CD4-positive, alpha-beta T cell treated with Interleukin-4 for 4 hours (primary cell): ENCODE measurements at regions not wholly inside any gene's neighbourhood (a gene's known extent, or its start where the extent isn't known, plus 50 kb on each side); places are given as distances from the start of the nearest gene placed in this dataset.
"Not testable (repeated sequence)": the region's sequence is repeated elsewhere in the genome, so short reads cannot be mapped to it uniquely, and the experiment has no call there.

Experiments
- DNase-seq: peaks from one replicate; pipeline ENCODE4 v3.0.0-alpha.2; 2020

DNA sequence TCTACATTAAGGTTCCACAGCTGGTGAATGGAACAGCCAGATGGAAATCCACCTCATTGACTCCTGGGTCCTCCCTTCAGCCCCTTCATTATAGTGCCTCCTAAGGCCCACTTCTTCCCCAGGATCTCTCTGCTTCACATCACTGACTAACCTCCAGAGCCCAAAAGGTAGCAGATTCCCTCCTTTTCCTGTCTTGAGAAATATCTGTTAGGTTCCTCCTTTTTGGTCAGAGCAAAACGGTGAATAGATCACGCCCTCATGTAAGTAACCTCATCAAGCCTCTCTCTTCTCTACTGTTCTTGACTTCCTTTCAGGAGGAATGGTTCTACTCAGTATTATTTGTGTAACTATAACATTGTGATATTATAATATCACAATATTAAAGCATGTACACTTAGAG is 155.0 kb upstream of the SRD5A2 start:
- no peak for DNase-seq

DNA sequence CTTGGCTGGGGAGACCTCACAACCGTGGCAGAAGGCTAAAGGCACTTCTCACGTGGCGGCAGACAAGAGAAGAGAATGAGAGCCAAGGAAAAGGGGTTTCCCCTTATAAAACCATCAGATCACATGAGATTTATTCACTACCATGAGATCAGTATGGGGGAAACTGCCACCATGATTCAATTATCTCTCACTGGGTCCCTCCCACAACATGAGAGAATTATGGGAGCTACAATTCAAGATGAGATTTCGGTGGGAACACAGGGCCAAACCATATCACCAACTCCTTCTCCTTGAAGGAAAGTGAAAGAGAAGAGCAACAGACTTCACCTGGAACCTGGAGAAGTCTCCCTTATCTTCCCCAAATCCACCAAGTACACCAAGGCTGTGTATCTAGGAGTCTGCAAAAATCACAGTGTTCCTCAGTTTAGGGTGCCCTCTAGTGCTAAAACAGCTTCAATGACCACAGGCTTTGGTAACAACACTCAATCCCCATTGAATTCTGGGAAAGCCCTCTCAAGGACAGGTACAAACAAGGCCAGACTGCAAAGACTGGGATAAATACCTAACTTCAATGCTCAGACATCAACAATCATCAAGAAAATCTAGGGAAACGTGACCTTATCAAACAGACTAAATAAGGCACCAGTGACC is 148.8 kb upstream of the SRD5A2 start:
- DNase-seq, result no peak

DNA sequence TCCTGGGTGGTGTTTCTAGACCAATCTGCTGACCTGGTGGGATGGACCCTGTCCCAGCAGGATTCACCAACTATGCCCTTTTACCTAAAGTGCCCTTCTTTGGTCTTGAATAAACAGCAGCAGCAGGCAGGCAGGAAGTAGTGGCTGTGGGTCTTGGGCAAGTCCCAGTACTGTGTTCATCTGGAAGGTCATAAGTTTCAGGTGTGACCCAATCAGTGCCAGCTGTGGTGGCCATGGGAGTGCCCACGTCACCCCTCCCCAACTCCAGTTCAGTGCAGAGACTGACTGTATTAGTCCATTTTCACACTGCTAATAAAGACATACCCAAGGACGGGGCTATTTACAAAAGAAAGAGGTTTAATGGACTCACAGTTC is 148.3 kb upstream of the SRD5A2 start:
- DNase-seq, result no peak

DNA sequence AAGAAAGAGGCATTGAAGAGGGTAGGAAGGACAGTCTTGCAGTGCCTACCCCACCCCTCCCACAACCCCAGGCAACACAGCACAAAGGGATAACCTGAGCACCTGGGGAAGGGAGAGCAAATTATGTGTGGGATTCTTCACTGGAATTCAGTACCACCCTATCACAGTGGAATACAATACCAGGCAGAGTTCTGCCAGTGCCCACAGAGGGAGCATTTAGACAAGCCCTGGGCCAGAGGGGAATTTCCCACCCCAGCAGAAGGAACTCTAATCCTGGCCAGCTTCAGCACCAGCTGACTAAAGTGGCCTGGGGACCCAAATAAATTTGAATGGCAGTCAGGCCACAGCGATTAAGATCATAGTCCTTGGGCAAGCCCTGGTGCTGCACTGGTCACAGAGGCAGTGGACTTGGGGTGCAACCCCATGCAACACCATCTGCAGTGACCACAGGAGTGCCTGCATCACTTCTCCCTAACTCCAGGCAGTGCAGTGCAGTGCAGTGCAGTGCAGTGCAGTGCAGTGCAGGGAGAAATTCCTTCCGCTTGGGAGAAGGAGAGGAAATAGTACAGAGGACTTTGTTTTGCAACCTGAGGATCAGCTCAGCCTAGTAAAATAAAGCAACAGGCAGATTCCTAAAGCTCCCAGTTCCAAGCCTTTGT is 147.8 kb upstream of the SRD5A2 start:
- DNase-seq, result no peak

DNA sequence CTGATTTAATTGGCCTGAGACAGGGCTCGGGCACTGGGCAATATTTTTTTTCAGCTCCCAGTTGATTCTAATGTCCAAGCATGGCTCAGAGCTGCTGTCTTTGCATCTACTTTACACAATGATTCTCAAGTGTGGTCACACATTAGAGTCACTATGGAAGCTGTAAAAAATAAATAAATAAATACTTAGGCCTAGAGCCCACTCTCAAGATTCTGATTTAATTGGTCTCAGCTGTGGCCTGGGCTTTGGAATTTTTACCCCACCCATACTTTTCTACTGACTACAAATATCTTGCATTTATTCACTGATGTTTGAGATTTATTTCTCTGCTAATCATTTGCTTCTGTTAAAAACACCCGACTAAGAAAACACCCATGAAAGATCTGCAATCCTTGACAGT is 145.7 kb upstream of the SRD5A2 start:
- no peak for DNase-seq

DNA sequence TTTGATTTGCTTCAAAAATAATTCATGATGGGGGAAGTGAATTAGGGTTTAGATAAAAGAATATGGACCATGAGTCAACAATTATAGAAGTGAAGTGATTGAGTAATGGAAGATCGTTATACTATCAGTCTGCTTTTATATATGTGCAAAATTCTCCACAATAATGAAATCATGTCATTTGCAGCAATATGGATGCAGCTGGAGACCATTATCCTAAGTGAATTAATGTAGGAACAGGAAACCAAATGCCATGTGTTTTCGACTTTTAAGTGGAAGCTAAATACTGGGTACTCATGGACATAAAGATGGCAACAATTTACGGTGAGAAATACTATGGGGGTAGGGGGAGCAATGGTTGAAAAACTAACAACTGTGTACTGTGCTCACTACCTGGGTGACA is 144.7 kb upstream of the SRD5A2 start:
- DNase-seq, result no peak

DNA sequence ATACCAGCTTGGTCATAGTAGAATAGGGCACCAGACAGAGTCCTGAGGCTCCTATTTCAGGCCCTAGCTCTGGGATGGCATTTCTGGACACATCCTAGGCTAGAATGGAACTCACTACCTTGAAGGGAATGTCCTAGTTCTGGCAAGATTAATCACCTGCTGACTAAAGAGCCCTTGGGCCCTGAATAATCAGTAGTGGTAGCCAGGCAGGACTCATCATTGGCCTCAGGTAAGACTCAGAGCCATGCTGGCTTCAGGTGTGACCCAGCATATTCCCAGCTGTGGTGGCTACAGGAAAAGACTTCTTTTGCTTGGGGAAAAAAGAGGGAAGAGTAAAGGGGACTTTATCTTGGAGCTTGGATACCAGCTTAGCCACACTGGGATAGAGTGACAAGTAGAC is 131.0 kb upstream of the SRD5A2 start:
- no peak for DNase-seq

DNA sequence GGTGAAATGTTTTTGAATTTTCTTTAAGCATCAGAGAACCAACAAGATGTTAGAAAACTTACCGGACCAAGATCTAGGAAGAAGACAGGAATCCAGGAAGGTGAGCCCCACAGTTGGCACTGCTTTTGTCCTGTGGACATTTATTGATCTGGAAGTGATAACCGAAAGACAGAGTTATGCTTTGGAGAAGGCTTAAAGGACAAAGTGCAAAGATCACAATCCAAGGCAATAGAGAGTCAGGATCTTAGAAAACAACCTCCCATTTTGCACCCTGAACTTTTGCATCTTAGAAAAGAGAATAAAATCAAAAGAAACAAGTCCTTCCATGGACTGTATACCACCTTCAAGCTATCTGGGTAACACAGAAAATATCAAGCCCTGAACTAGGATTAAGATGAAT is 129.4 kb upstream of the SRD5A2 start:
- DNase-seq, result no peak

DNA sequence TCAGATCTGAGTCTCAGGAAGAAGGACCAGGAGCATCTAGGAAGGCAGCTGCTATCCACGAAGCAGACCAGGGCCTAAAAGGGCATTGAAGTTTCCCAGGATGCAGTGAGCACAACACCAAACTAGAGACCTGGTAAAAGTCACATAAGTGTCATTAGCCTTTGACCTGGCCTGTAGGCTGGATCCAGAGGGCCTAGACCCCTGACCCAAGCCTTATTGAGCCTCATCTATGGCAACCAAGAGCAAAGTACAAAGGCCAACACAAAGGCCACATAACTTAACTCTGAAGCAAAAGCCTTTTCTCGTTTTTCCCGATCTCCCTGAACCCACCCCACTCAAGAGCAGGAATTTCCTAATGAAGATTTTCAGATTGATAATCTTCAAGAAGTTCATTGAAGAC is 127.3 kb upstream of the SRD5A2 start:
- no peak for DNase-seq

DNA sequence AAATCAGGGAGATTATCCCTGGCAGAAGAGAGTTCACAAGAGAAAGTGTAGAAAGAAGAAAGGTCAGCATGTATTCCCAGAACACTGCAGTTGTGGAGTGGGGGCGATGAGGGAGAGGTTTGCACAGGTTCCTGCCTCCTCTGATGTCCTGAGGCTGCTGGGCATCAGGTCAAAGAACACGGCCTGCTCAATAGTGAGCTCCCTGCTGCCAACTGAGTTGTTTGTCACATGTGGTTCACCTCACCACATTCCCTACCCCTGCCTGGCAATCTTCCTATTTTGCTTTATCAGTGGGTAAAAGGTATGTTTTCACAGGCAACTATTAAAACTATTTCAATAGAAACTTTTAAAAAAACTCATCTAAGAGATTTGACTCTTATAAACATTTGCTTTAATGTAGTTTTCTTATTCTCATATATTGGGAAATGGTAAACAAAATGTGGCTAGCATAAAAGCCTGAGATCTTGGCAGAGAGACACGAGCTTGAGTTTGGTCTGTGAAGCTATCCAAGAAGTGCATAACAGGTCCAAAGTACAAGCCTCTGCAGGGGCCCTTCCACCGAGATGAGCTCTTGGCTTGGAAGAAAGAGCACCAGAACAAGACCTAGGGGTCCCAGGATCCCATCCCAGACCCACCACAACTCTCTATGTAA is 123.9 kb upstream of the SRD5A2 start:
- DNase-seq, result no peak

DNA sequence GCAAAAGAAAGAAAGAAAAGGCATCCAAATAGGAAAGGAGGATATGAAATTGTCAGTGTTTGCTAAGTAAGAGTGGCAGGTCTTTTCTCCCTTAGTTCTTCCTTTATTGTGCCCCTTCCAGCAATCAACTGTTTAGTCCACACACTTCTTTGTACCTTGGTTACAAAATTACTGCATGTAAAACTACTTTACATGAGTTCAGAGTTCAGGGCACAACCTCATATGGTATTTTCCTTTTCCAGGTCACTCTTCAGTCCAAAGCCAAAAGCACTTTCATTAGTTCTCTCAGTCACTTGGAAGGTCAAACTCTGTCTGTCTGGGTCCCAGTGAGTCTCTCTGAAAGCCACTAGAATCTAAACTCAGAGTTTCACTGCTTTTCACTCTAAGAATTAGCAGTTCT is 122.5 kb upstream of the SRD5A2 start:
- DNase-seq, result no peak

DNA sequence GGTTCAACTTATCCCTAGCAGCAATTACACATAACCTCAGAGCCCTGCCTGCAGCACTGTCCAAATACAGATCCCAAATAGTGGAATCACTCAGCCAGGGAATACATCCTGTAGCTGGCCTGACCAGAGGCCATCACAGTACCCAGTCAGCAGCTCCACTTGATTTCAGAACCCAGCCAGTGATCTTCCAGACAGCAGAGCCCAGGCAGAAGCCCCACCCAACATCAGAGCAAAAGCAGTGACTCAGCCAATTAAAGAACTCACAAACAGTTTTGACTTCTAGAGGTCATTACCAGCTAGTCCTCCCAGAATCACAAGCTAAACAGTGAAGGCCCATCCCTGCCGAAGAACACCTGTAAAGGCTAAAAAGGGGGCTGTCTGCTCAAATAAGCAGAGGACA is 118.0 kb upstream of the SRD5A2 start:
- no peak for DNase-seq

DNA sequence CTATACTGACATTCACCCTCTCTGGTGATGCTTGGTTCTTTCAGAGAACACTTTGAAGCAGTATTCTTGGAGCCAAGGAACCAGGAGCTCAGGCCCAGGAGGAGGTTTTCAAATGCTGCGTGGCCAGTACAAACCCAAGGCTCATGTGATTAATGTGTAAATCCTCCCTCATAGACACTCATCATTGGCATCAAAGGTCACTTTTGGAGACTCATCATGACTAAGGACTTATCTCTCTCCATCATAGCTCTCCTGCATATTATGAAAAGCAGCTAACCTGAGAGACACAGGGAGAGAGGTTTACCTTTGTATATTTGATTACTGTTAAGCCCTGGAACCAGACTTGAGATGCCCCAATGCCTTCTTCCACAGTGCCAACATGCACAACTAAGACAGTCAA is 115.3 kb upstream of the SRD5A2 start:
- no peak for DNase-seq

DNA sequence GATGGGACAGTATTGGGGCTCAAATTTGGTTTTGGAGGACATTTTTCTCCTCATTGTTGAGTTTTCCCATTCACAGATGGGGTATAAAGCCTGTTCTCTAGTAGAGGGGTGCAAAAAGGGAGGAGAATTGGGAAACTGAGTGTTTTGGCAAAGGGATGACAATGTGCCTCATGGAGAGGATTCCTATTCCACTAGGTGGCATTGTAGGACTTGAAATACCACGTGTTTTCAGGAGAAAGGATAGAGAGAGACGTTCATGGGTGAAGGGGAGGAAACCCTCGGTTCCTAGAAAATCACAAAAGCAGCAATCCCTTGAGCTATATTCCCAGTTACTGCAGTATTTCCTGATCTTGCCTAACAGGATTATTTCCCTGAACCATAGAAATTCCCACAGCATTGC is 113.7 kb upstream of the SRD5A2 start:
- no peak for DNase-seq

DNA sequence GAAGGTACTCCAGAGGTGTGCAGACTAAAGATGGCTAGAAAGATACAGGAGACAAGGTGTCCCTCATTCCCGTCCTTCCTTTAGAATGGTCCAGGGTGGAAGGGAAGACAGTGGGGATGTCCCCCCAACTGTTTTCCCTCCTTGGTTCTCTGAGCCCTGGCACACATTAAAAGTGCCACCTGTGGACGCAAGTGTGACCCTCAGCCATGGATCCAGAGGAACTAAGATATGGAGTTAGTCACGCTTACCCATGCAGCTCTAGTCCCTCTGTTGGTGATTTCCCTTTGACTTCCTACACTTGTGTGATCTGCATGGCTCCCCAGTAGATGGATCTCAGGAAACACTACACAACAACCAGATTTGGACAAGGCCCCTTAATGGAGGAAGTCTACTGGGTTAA is 113.1 kb upstream of the SRD5A2 start:
- no peak for DNase-seq

DNA sequence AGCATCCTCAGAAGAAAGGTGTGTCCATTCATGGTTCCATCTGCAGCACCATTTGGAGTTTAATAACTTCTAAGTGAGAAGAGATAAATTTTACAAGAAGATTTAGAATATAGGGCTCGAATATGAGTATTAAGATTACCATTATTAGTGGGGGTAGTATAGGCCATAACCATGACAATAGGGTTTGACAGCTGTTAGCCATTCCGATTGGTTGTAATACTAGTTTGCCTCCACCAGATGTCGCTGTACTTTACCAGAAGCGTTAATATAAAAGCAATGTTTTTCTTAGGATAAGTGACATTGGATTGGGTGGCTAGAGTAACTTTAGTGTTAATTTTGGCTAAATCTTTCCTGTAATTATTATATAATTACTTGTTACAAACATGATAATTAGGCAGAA is 107.5 kb upstream of the SRD5A2 start:
- DNase-seq, result peak; percentile 5

DNA sequence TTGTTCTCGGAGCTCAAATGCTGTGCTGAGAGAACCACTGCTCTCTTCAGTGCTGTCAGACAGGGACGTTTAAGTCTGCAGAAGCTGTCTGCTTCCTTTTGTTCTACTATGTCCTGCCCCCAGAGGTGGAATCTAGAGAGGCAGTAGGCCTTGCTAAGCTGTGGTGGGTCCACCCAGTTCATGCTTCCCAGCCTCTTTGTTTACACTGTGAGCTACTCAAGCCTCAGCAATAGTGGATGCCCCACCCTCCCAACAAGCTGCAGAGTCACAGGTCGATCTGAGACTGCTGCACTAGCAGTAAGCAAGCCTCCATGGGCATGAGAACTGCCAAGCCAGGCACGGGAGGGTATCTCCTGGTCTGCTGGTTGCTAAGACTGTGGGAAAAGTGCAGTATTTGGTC is 102.8 kb upstream of the SRD5A2 start:
- not testable (repeated sequence) for DNase-seq

DNA sequence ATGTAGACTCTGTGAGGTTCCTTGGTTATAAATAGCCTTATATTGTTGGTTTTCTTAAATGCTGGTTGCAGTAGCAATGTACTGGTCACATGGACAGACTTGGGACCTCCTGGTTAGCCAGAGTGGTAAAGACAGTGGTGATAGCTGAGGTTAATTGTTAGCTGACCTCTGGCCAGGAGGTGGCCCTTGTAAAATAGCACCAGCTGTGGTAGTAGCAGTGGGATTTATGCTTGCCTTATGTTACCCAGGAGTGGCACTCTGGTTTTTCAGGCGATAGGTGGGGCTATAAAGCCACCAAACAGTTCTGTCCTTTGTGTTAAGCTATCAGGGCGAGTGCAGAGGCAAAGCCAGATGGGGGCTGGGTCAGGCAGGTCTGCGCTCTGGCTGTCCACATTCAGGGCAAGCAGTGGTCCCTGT is 94.8 kb upstream of the SRD5A2 start:
- no peak for DNase-seq

DNA sequence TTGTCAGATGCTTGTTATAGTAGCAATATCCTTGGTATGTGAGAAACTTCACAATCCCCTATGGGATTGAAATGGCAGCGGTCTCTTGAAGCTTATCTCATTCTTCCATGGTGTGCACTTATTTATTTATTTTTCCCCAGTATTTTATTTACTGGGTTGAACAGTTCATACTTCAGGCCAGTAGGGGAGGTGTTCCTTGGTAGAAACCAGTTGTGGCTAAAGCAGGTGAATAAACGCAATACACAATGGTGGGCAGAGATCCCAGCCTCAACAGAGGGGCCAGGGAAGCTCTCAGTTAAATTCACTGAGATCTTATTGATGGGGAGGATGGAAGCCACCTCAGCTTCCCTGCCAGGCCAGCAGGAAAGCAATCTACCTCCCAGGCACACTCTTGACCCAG is 93.7 kb upstream of the SRD5A2 start:
- no peak for DNase-seq

DNA sequence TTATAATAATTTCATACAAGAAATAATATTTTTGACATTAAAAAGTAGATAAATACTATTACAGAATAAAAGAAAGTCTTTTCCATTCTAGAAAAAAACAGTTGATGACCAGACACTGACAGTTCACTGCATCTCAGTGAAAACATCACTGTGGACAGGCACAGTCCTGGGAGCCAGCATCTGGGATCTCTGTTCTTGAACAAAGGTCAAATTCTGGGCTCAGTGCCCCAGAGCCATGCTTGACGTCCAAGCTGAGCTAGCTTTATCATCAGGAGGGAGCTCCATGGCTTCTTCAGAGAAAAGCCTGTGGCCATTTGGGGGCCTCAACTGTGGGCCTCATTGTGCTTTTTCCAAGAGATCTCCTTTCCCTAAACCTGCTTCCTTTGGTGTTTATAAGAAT is 86.1 kb upstream of the SRD5A2 start:
- DNase-seq, result no peak

DNA sequence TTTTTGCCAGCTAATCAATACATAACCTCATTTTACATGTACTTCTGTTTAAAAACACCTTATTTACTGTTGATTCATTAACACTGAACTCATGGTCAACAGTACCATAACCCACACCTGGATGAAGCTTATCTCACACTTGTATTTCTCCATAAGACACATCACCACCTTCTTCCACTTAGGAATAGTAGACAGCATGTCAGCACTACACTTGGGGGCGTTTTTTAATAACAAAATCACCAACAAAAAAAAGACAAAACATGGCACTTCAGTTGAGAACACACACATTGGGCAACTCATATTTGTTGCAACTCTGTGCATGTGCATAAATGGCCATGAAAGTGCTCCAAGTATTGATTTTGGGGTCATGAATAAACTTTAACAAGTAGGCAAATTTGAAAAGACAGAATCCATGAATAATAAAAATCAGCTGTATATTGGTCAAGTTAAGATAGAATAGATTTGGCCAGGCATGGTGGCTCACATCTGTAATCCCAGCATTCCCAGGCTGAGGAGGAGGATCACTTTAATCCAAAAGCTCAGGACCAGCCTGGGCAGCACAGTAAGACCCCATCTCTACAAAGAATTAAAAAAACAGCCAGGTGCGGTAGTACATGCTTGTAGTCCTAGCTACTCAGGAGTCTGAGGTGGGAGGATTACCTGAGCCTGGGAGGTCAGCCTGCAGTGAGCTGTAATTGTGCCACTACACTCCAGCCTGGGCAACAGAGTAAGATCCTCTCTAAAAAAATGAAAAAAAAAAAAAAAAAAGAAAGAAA is 84.4 kb upstream of the SRD5A2 start:
- no peak for DNase-seq

DNA sequence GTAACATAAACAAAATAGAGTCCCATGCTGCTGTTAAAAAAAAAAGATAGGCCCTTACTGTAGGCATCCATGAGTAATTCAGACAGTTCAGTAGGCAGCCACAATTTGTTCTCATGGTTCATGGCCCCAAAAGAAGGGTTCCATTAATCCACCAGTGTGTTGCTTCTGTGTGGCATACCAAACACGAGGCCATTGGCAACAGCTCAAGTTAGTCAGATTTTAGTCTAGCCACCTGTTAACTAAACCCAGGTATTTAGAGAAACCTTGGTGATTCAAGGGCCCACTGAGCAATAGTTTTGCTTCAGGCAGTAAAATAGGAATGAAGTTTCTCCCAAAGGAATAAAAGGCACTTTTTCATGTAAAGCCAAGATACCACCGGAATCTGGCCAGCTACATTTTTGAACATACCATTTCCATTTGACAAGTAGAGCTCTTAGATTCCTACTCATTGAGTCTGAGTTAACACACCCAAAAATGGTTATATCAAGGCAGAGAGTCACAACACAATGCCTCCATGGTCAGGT is 80.1 kb upstream of the SRD5A2 start:
- no peak for DNase-seq

DNA sequence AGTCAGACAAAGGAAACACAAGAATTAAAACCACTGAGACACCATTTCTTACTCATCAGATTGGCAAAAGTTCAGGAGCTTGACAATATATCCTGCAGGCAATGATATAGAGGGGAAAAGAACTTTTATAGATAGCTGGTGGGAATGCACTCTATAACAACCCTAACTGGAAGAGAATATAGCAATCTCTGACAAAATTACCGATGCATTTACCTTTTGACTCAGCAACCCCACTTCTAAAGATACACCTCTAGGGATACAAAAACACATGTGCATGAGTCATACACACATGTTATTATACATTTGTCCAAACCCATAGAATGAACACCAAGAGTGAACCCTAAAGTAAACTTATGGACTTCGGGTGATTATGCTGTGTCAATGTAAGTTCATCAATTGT is 79.4 kb upstream of the SRD5A2 start:
- no peak for DNase-seq

DNA sequence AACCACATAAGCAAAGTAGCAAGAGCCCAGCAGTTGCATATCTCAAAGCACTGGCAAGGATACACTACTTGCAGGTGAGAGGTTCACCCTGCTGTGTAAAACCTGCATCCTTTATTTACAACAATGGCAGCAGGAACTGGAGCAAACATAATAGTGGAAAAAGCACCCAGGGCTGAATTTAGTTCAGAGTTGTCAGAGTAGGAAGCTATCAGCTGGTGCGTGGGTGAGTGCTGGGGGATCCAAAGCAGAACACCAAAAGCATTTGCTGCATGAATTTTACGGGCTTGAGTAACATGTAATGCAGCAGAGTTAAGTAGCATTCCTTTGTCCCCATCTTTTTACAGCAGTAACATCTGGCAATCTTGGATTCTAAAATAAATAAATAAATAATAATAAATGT is 73.5 kb upstream of the SRD5A2 start:
- no peak for DNase-seq
